IPS-18a (cell line): ENCODE measurements at regions not wholly inside any gene's neighbourhood (a gene's known extent, or its start where the extent isn't known, plus 50 kb on each side); places are given as distances from the start of the nearest gene placed in this dataset.
"Not testable (repeated sequence)": the region's sequence is repeated elsewhere in the genome, so short reads cannot be mapped to it uniquely, and the experiment has no call there.

Experiments used
- H3K27ac ChIP-seq: one replicate; pipeline ENCODE4 v1.5.1; 2013; ENCODE audit warnings: low read length
- H3K27me3 ChIP-seq: one replicate; pipeline ENCODE4 v1.6.1; 2013; ENCODE audit warnings: mild to moderate bottlenecking, low read length; ENCODE audit not compliant: control insufficient read depth, insufficient read depth
- H3K36me3 ChIP-seq: one replicate; pipeline ENCODE4 v1.6.1; 2013; ENCODE audit warnings: low read depth, low read length; ENCODE audit not compliant: control insufficient read depth
- H3K4me1 ChIP-seq: one replicate; pipeline ENCODE4 v1.6.1; 2013; ENCODE audit warnings: low read depth, low read length; ENCODE audit not compliant: control insufficient read depth
- H3K4me3 ChIP-seq: one replicate; pipeline ENCODE4 v1.5.1; 2013; ENCODE audit warnings: low read length
- H3K9ac ChIP-seq: one replicate; pipeline ENCODE4 v1.6.1; 2013; ENCODE audit warnings: mild to moderate bottlenecking, low read length, moderate library complexity
- H3K9me3 ChIP-seq: one replicate; pipeline ENCODE4 v1.6.1; 2013; ENCODE audit warnings: low read depth, low read length; ENCODE audit not compliant: control insufficient read depth

DNA sequence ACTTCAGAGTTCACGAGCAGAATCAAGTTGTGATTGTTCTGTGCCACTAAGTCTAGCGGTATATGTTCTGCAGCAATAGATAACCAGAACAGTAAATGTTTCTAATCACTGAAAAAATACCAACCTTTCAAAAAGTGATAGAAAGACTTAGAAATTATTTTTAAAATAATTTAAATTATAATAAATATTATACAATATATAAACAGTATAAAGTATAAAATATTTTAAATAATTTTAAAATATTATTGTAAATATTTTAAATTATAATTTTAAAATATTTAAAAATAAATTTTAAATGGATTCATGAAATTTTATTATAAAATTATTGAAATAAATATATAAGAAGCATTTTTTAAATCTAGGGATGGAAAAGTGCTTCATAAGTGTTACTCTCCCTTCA, 126.3 kb upstream of the ID2 start:
- no peaks in the 10 kb centered on the region for H3K9me3 ChIP-seq
- H3K27ac ChIP-seq = no peak overlapping the region
- no peaks in the 10 kb centered on the region for H3K27me3 ChIP-seq
- H3K4me3 ChIP-seq = no peak overlapping the region
- H3K36me3 ChIP-seq = no peaks in the 10 kb centered on the region
- no peaks in the 10 kb centered on the region for H3K4me1 ChIP-seq
- H3K9ac ChIP-seq = no peak overlapping the region

- H3K9ac ChIP-seq = no peak overlapping the region
- no peaks in the 10 kb centered on the region for H3K36me3 ChIP-seq
- no peak overlapping the region for H3K27ac ChIP-seq
- no peaks in the 10 kb centered on the region for H3K9me3 ChIP-seq
- no peaks in the 10 kb centered on the region for H3K4me1 ChIP-seq
- no peaks in the 10 kb centered on the region for H3K27me3 ChIP-seq
- H3K4me3 ChIP-seq = no peak overlapping the region
Observed at GRCh38 chr2:8558096-8558495, 123.8 kb upstream of the ID2 start.

DNA sequence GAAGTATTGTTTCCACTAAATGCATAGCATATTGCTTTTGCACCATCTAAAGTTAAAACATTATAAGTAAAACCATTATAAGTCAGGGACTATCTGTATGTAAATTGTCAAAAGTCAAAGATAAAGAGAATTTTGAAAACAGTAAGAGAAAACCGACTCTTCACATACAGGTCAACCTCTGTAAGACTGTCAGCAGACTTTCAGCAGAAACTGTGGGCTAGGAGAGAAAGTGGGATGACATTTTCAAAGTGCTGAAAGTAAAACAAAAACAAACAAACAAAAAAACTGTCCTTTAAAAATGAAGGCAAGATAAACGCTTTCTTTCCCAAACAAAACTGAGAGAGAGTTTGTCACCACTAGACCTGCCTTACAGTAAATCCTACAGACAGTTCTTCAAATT, 122.9 kb upstream of the ID2 start:
- Histone ChIP-seq H3K4me3 (no peak overlapping the region), H3K9ac (no peak overlapping the region), H3K36me3 (no peaks in the 10 kb centered on the region), H3K27me3 (no peaks in the 10 kb centered on the region), H3K4me1 (no peaks in the 10 kb centered on the region), H3K9me3 (no peaks in the 10 kb centered on the region), H3K27ac (no peak overlapping the region)

GRCh38 chr2:8559805-8560204, 122.1 kb upstream of the ID2 start:
- Histone ChIP-seq H3K9ac (no peak overlapping the region), H3K27ac (no peak overlapping the region), H3K27me3 (no peaks in the 10 kb centered on the region)

DNA sequence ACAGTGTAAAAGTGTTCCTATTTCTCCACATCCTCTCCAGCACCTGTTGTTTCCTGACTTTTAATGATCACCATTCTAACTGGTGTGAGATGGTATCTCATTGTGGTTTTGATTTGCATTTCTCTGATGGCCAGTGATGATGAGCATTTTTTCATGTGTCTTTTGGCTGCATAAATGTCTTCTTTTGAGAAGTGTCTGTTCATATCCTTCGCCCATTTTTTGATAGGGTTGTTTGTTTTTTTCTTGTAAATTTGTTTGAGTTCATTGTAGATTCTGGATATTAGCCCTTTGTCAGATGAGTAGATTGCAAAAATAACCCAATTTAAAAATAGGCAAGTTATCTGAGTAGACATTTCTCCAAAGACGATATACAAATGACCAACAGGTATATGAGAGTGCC, 120.2 kb upstream of the ID2 start:
- H3K27me3 ChIP-seq, H3K4me3 ChIP-seq, H3K9me3 ChIP-seq, H3K36me3 ChIP-seq, H3K27ac ChIP-seq, H3K4me1 ChIP-seq, H3K9ac ChIP-seq: not testable (repeated sequence)

More at GRCh38 chr2:8559805-8560204, 122.1 kb upstream of the ID2 start:
- Histone ChIP-seq H3K9me3 (no peaks in the 10 kb centered on the region), H3K4me3 (no peak overlapping the region), H3K4me1 (no peaks in the 10 kb centered on the region), H3K36me3 (no peaks in the 10 kb centered on the region)

DNA sequence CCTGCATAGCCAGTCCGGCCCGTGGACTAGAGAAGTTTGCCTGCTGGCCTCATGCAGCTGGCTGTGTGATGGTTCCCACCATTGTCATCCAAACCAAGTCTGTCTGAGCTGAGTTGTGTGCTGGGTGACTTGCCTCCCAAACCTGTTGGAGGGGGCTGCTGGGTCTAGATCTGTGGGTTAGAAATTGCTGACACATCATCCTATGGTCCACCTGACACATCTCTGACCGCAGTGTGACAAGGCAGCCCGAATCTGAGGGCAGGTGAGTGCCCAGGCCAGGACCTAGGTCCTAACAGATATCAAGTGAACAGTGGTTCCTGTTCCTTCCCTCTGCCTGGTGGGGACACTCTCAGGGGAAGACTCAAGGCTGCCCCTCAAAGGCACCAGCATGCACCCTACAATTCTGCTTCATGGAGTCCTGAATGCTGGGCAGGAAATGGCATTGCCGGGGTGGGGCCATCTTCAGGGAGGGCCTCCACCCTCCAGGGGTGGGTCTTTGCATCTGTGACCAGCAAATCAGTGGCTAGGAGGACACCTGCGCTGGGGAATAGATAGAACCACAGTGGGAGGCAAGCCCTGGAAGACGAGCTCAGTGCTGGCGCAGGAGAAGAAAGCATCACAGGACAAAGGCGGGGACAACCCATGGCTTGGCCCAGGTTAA, 117.9 kb upstream of the ID2 start:
- Histone ChIP-seq H3K36me3 (no peaks in the 10 kb centered on the region), H3K27me3 (no peaks in the 10 kb centered on the region), H3K27ac (no peak overlapping the region)

DNA sequence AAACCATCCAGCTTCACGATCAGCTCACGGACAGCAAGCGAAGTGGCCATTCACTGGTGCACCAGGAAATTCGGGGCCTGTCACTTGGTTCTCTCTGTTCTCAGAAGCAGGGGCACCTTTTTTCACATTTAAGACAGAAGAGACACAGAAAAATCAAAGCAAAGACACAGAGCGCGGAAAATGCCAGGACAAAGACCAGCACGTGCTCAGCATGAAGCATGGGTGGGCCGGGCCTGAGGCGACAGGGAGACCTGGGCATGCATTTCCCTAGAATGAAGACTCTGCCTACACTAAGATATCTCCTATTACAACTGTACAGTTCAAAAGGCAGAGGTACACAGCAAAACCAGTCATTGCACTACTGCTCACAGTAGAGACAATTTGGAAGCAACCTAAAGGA, 117.4 kb upstream of the ID2 start:
- H3K9ac ChIP-seq = no peak overlapping the region
- no peaks in the 10 kb centered on the region for H3K36me3 ChIP-seq
- H3K9me3 ChIP-seq = no peaks in the 10 kb centered on the region
- no peak overlapping the region for H3K4me3 ChIP-seq
- no peaks in the 10 kb centered on the region for H3K4me1 ChIP-seq
- no peaks in the 10 kb centered on the region for H3K27me3 ChIP-seq
- H3K27ac ChIP-seq = no peak overlapping the region

More for the DNA sequence above, 117.9 kb upstream of the ID2 start:
- Histone ChIP-seq H3K9me3 (no peaks in the 10 kb centered on the region), H3K4me1 (no peaks in the 10 kb centered on the region), H3K9ac (no peak overlapping the region), H3K4me3 (no peak overlapping the region)

GRCh38 chr2:8565399-8566154, 116.3 kb upstream of the ID2 start:
- H3K27ac ChIP-seq = no peak overlapping the region
- H3K27me3 ChIP-seq = no peaks in the 10 kb centered on the region
- no peak overlapping the region for H3K9ac ChIP-seq
- no peaks in the 10 kb centered on the region for H3K9me3 ChIP-seq
- H3K36me3 ChIP-seq = no peaks in the 10 kb centered on the region
- H3K4me3 ChIP-seq = no peak overlapping the region
- no peaks in the 10 kb centered on the region for H3K4me1 ChIP-seq

GRCh38 chr2:8566155-8566670, 115.6 kb upstream of the ID2 start:
- H3K9me3 ChIP-seq = no peaks in the 10 kb centered on the region
- H3K27me3 ChIP-seq = no peaks in the 10 kb centered on the region
- no peak overlapping the region for H3K9ac ChIP-seq
- H3K4me3 ChIP-seq = no peak overlapping the region
- H3K27ac ChIP-seq = no peak overlapping the region
- no peaks in the 10 kb centered on the region for H3K36me3 ChIP-seq
- no peaks in the 10 kb centered on the region for H3K4me1 ChIP-seq

DNA sequence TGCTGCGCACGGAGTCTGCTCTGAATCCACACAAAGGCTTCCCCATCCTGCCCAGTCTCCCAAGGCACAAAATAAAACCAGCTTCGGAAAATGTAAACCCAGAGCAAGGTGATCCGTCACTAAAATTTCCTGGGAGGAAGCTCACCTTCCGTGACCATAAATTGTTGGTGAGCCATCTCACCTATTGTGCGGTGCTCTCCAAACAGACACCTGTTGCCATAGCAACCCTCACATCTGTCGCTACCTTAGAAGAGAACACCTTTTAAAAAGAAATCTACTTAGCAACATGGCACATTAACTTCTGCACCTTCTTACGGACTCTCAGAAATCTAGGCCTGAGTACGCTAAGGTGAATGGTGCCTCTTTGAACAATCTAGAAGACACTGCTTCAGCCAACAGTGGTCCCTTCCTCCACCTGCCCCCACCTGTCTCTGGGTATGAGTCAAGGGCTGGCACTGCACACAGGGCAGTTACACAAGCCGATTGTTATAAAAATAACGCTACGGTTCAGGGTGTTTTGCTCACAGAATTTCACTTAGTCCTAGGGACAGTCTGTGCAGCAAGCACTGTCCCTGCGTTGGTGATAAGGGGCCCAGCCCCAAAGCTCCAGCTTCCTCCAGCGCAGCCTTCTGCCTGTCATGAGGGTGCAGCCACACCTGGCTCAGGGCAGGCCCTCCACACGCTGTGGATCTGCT, 114.9 kb upstream of the ID2 start:
- Histone ChIP-seq H3K27me3 (no peaks in the 10 kb centered on the region), H3K9me3 (no peaks in the 10 kb centered on the region), H3K4me1 (no peaks in the 10 kb centered on the region), H3K4me3 (no peak overlapping the region), H3K9ac (no peak overlapping the region), H3K27ac (no peak overlapping the region), H3K36me3 (no peaks in the 10 kb centered on the region)

GRCh38 chr2:8567469-8568260, 114.2 kb upstream of the ID2 start:
- Histone ChIP-seq H3K27me3 (no peaks in the 10 kb centered on the region), H3K9ac (no peak overlapping the region), H3K27ac (no peak overlapping the region), H3K9me3 (no peaks in the 10 kb centered on the region), H3K4me1 (peaks cover 5% of the 10 kb centered on the region), H3K4me3 (no peak overlapping the region), H3K36me3 (no peaks in the 10 kb centered on the region)
